Activated naive CD8-positive, alpha-beta T cell treated with anti-CD3 and anti-CD28 coated beads for 36 hours (primary cell): ENCODE measurements at regions not wholly inside any gene's neighbourhood (a gene's known extent, or its start where the extent isn't known, plus 50 kb on each side); places are given as distances from the start of the nearest gene placed in this dataset.
"Not testable (repeated sequence)": the region's sequence is repeated elsewhere in the genome, so short reads cannot be mapped to it uniquely, and the experiment has no call there.

Experiments used
- DNase-seq: peaks from one replicate; pipeline ENCODE4 v3.0.0; 2021
- H3K27ac Mint-ChIP-seq: one replicate; pipeline ENCODE4 v1.8.0; 2022; ENCODE audit warnings: mild to moderate bottlenecking, moderate library complexity, mixed read lengths
- H3K27me3 Mint-ChIP-seq: one replicate; pipeline ENCODE4 v1.8.0; 2022; ENCODE audit warnings: mild to moderate bottlenecking, mixed read lengths
- H3K36me3 Mint-ChIP-seq: one replicate; pipeline ENCODE4 v1.8.0; 2021; ENCODE audit warnings: mild to moderate bottlenecking, mixed read lengths
- H3K4me1 Mint-ChIP-seq: one replicate; pipeline ENCODE4 v1.8.0; 2021; ENCODE audit warnings: mixed read lengths
- H3K4me3 Mint-ChIP-seq: one replicate; pipeline ENCODE4 v1.8.0; 2022; ENCODE audit warnings: mild to moderate bottlenecking, moderate library complexity, mixed read lengths
- H3K9me3 Mint-ChIP-seq: one replicate; pipeline ENCODE4 v1.8.0; 2022; ENCODE audit warnings: mixed read lengths

DNA sequence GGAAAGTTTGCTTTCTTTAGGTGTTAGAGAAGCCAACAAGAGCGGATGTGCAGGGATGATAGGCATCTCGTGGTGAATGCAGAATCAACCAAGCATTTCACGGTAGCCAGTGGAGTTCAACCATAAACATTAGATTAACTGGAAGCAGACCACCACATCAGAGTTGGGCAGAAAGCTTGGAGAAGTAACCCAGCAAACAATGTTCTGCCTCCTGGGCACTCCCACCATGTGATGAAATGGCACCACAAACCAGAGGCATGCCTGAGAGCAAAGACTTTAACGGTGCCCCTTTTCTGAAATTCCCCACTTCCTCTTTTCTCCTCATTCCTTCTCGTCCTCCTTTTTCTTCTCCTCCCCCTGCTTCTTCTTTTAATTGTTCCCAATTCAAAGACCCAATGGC lies 193.5 kb upstream of the ANKFN1 start:
- H3K9me3 Mint-ChIP-seq: no peaks in the 10 kb centered on the region
- DNase-seq: no peak

DNA sequence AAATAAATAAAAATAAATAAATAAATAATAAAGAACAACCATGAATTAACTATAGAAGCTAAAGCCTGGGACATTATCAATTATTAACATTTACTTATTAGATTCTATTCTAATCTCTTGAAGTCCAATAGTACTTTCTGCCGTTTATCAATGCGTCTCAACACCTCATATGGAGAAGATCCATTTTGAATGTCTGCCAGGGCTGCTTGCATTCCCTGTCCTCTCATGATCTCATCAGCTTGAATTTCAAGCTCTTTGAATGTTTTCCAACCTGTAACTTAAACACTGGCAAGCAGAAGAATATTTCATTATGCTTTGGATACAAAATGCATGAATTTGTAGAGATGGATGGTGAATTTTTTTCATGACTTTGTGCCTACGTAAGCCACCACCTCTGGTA lies 191.9 kb upstream of the ANKFN1 start:
- Mint-ChIP-seq H3K36me3 (no peaks in the 10 kb centered on the region), H3K4me3 (no peak overlapping the region), H3K4me1 (peaks cover 5% of the 10 kb centered on the region), H3K27ac (no peak overlapping the region), H3K27me3 (peaks cover 13% of the 10 kb centered on the region), H3K9me3 (no peaks in the 10 kb centered on the region)
- DNase-seq: no peak

More for the DNA sequence above, 193.5 kb upstream of the ANKFN1 start:
- H3K27me3 Mint-ChIP-seq: peaks cover 13% of the 10 kb centered on the region
- no peaks in the 10 kb centered on the region for H3K36me3 Mint-ChIP-seq
- H3K27ac Mint-ChIP-seq: no peak overlapping the region
- no peak overlapping the region for H3K4me3 Mint-ChIP-seq
- H3K4me1 Mint-ChIP-seq: peaks cover 5% of the 10 kb centered on the region

DNA sequence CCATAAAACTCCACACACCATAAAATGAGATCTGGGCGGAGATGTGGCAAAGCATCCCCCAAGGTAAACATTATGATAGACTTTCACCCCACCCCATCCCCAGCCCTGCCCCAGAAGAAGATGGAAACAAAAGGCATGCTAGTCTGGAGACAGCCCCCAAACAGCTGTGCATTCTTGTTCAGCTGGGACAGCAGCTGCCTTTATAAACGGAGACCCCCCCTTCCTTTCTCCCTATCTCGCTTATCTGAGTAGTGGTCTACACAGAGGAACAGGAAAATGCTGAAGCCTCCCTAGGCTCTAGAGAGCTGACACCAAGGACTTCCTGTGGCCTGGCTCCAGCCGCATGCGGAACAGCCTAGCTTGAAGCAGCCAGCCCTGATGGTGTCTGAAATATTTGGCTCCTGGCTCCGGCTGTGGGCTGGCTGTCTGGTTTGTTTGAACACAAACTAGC lies 190.3 kb upstream of the ANKFN1 start:
- Mint-ChIP-seq H3K4me3 (no peak overlapping the region), H3K27me3 (peaks cover 13% of the 10 kb centered on the region), H3K4me1 (peaks cover 5% of the 10 kb centered on the region), H3K36me3 (no peaks in the 10 kb centered on the region), H3K27ac (no peak overlapping the region), H3K9me3 (no peaks in the 10 kb centered on the region)
- no peak for DNase-seq

DNA sequence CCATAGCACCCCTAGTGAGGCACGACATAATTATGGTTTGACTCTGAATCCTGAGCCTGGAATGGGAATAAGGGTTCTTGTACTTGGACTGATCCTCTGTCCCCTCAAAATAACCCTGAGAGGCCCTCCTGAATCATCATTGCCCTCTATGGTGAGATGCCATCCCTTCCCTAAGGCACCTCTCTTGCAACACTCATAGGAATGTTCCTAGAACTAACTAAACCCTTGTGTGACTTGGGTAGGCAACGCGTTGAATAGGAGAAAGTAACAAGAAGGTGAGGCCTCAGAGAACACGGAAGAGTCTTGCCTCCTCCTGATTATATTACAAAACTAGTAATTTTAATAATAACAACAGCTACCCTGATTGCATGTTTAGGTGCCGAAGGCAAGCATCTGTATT lies 189.1 kb upstream of the ANKFN1 start:
- Mint-ChIP-seq H3K36me3 (no peaks in the 10 kb centered on the region), H3K9me3 (no peaks in the 10 kb centered on the region)

DNA sequence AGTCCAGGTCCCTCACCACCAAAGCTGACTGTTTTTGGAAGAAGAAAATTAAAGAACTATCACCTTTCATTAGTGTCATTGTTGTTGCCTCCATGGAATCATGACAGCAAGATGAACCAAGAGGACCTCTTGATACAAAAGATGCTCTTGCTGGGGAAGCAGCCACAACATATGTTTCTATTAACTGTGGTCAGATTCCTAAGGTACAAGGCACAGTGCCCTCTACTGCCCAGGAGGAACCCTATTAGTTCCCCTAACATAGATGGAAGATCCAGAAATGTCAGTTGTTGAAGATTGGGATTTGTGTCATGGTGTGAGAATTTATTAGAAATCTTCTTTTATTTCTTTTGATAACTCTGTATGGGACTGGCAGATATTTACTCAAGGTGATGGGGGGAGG lies 188.2 kb upstream of the ANKFN1 start:
- no peak for DNase-seq
- Mint-ChIP-seq H3K36me3 (no peaks in the 10 kb centered on the region), H3K27me3 (peaks cover 4% of the 10 kb centered on the region), H3K9me3 (no peaks in the 10 kb centered on the region), H3K4me3 (no peak overlapping the region), H3K4me1 (peaks cover 6% of the 10 kb centered on the region), H3K27ac (no peak overlapping the region)

More for the DNA sequence above, 189.1 kb upstream of the ANKFN1 start:
- Mint-ChIP-seq H3K4me1 (peaks cover 5% of the 10 kb centered on the region), H3K27ac (no peak overlapping the region), H3K4me3 (no peak overlapping the region), H3K27me3 (peaks cover 7% of the 10 kb centered on the region)
- no peak for DNase-seq

DNA sequence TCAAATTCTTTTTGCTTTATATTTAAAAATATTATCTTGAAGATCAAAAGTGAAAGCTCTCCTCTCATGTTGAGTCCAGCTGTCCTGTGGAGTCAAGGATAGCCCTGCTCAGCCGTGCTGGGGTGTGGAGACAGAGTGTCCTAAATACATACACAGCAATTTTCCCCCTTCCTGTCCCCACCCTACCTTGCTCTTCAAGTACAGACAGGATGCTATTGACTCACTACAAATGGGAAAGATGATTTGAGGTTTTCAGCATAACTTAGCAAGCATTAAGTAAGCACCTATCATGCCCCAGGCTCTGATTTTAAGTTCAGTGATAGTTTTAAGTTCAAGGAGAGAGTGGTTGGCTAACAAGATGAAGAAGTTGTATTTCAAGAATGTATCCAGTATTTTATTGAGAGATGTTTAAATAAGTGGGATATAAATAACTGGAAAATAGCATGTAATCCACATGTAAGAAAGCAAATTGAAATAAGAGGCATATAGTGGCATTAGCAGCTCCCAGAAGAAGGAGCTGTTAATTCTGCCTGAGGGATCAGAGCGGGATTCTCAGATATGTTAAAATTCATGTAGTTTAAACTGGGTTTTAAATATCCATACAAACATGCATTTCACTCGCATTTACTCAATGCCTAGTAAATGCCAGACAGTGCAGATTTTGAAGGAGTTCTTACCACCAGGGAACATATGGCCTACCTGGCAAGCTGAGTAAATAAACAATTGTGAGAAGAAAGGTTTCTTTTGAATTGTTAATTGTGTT lies 183.5 kb upstream of the ANKFN1 start:
- Mint-ChIP-seq H3K9me3 (no peaks in the 10 kb centered on the region), H3K27ac (no peak overlapping the region), H3K4me3 (no peak overlapping the region), H3K36me3 (no peaks in the 10 kb centered on the region), H3K27me3 (peaks cover 5% of the 10 kb centered on the region), H3K4me1 (peaks cover 2% of the 10 kb centered on the region)
- no peak for DNase-seq

DNA sequence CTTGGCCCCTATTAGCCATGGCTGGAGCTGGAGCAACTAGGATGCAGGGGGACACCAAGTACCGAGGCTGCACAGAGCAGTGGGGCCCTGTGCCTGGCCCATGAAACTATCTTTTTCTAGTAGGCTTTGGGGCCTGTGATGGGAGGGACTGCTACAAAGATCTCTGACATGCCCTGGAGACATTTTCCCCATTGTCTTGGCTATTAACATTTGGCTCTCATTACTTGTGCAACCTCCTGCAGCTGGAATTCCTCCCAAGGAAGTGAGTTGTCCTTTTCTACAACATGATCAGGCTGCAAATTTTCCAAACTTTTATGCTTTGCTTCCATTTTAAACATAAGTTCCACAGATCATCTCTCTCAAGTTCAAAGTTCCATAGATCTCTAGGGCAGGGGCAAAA lies 174.7 kb upstream of the ANKFN1 start:
- H3K36me3 Mint-ChIP-seq: no peaks in the 10 kb centered on the region
- no peak overlapping the region for H3K4me3 Mint-ChIP-seq
- H3K9me3 Mint-ChIP-seq: no peaks in the 10 kb centered on the region
- no peaks in the 10 kb centered on the region for H3K4me1 Mint-ChIP-seq
- no peak overlapping the region for H3K27ac Mint-ChIP-seq
- DNase-seq: no peak
- no peaks in the 10 kb centered on the region for H3K27me3 Mint-ChIP-seq

DNA sequence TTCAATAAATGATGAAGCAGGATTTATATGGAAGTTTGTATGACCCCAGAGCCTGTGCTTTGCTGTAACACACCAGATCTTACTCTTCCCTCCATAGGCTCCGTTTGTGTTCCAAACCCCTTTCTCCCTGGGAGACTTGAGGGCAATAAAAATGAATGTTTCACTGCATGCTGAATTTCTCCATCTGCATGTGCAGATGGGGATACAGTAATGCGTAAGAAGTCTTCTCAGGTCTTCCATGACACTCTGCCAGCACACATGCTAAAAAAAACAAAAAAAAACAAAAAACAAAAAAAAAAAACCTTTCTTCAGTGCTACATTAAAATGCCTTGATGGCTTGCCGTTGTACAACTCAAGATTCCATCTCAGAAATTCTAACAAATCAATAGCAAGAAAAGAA lies 170.2 kb upstream of the ANKFN1 start:
- Mint-ChIP-seq H3K27me3 (no peaks in the 10 kb centered on the region), H3K4me3 (no peak overlapping the region), H3K4me1 (no peaks in the 10 kb centered on the region), H3K9me3 (no peaks in the 10 kb centered on the region), H3K27ac (no peak overlapping the region), H3K36me3 (no peaks in the 10 kb centered on the region)
- DNase-seq: no peak

DNA sequence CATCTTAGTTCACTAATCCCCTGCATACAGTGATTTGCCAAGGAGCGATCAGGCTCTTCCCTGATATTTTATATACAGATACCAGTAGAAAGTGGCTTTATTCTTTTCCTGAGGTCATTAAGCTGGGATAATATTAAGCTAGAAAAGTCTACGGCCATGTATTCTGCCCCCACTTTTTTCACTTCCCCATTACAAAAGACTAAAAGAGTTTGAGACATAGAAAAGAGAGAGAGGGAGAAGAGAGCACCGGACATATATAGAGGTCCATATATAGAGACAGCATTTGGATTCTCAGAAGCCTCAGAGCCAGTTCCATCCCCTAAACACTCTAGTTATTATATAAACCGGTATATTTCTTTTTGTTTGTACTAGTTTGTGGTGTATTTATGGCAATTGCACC lies 166.5 kb upstream of the ANKFN1 start:
- H3K36me3 Mint-ChIP-seq: no peaks in the 10 kb centered on the region
- H3K27ac Mint-ChIP-seq: no peak overlapping the region
- no peaks in the 10 kb centered on the region for H3K27me3 Mint-ChIP-seq
- no peak for DNase-seq
- no peak overlapping the region for H3K4me3 Mint-ChIP-seq
- peaks cover 3% of the 10 kb centered on the region for H3K9me3 Mint-ChIP-seq
- no peaks in the 10 kb centered on the region for H3K4me1 Mint-ChIP-seq

DNA sequence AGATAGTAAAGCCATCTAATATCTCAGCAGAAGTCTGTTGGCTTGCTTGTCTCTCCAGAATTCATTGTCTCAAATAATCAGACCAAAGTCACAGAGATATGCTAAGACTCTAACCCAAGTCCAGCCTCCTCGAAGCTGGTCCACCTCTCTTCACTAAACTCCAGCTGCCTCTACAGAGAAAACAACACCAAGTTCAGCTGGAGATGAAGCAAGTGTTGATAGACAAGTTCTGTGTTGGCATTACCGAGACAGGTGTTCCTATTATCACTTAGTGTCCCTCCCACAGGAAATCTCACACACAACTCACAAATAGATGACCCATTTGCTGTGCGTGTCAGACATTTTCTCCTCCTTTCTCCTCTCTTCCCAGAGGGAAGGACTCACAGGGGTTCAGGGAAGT lies 164.4 kb upstream of the ANKFN1 start:
- H3K4me3 Mint-ChIP-seq: no peak overlapping the region
- no peak for DNase-seq
- no peaks in the 10 kb centered on the region for H3K4me1 Mint-ChIP-seq
- peaks cover 5% of the 10 kb centered on the region for H3K36me3 Mint-ChIP-seq
- no peaks in the 10 kb centered on the region for H3K27me3 Mint-ChIP-seq
- H3K27ac Mint-ChIP-seq: no peak overlapping the region
- peaks cover 13% of the 10 kb centered on the region for H3K9me3 Mint-ChIP-seq

DNA sequence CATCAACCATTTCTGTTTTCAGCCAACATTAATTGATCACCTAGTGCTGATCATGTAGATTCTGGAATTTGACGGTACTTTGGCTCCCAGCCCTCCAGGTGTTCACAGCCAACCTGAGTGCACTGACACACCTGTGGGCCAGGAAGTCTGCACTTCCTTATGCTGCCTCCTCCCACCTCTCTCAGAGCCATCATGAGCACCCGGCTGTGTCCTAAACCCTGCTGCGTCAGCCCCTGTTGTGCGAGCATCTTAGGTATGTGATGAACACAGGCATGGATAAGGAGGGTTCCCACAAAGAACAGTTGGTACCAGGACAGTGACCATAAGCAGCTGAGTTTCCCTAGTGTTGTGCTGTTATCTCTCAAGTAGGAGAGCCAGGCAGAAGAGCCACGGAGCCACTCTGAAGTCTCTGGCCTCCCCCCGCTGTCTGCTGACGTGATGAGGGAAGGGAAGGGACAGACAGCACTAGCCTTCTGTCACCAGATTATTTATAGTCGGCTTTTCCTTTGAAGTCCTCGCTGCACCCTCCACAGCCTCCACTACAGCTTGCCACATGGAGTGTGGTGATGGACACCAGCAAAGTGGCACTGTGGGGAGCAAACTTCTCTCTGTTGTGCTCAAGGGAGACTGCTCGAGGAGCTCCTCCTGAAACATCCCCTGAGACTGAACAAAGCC lies 162.8 kb upstream of the ANKFN1 start:
- Mint-ChIP-seq H3K27ac (no peak overlapping the region), H3K27me3 (no peaks in the 10 kb centered on the region), H3K36me3 (peaks cover 6% of the 10 kb centered on the region), H3K4me3 (no peak overlapping the region), H3K4me1 (no peaks in the 10 kb centered on the region), H3K9me3 (peaks cover 18% of the 10 kb centered on the region)
- DNase-seq: no peak

DNA sequence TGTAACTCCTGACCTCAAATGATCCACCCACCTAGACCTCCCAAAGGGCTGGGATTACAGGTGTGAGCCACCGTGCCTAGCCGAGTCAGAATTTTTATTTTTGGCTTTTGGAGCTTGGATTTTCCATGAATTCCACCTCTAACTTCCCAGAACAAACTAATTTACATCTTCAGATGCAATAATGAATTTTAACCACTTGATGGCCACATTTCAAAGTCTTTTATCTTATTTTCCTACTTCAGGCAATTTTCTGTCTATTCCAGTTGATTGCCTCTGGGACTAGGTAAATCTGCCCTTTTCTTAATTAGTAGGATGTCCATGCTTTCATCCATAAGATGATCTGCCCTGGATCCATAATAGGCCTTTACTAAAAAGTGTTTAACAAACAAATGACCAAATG lies 156.4 kb upstream of the ANKFN1 start:
- H3K27ac Mint-ChIP-seq: no peak overlapping the region
- peaks cover 6% of the 10 kb centered on the region for H3K36me3 Mint-ChIP-seq
- H3K27me3 Mint-ChIP-seq: no peaks in the 10 kb centered on the region
- peaks cover 10% of the 10 kb centered on the region for H3K4me1 Mint-ChIP-seq
- H3K4me3 Mint-ChIP-seq: no peak overlapping the region
- no peak for DNase-seq
- H3K9me3 Mint-ChIP-seq: peaks cover 22% of the 10 kb centered on the region

DNA sequence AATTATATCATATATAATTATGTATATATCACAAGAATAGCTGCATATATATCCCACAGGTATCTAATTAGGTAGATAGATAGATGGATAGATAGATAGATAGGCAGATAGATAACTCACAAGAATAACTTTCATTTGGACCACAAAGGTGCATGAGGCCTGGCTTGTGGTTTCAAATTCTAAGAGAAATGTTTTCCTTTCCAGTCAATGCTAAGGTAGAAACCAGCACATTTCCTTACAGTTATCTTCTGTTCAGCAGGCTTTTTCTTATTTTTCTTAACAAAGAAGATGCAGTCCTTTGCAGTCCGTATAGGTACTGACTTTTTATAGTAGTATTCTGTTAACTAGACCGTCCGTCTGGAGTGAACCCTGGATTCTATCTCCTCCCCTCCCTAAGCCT lies 152.9 kb upstream of the ANKFN1 start:
- Mint-ChIP-seq H3K4me3 (peak overlapping the region; percentile 15), H3K9me3 (peaks cover 16% of the 10 kb centered on the region), H3K4me1 (peaks cover 15% of the 10 kb centered on the region), H3K36me3 (peaks cover 6% of the 10 kb centered on the region), H3K27me3 (no peaks in the 10 kb centered on the region), H3K27ac (no peak overlapping the region)
- no peak for DNase-seq

DNA sequence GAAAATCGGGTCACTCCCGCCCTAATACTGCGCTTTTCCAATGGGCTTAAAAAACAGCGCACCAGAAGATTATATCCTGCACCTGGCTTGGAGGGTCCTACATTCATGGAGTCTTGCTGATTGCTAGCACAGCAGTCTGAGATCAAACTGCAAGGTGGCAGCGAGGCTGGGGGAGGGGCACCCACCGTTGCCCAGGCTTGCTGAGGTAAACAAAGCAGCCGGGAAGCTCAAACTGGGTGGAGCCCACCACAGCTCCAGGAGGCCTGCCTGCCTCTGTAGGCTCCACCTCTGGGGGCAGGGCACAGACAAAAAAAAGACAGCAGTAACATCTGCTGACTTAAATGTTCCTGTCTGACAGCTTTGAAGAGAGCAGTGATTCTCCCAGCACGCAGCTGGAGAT lies 150.6 kb upstream of the ANKFN1 start:
- H3K36me3 Mint-ChIP-seq, DNase-seq, H3K27ac Mint-ChIP-seq, H3K27me3 Mint-ChIP-seq, H3K4me3 Mint-ChIP-seq: not testable (repeated sequence)
- peaks cover 15% of the 10 kb centered on the region for H3K4me1 Mint-ChIP-seq
- H3K9me3 Mint-ChIP-seq: peaks cover 16% of the 10 kb centered on the region

DNA sequence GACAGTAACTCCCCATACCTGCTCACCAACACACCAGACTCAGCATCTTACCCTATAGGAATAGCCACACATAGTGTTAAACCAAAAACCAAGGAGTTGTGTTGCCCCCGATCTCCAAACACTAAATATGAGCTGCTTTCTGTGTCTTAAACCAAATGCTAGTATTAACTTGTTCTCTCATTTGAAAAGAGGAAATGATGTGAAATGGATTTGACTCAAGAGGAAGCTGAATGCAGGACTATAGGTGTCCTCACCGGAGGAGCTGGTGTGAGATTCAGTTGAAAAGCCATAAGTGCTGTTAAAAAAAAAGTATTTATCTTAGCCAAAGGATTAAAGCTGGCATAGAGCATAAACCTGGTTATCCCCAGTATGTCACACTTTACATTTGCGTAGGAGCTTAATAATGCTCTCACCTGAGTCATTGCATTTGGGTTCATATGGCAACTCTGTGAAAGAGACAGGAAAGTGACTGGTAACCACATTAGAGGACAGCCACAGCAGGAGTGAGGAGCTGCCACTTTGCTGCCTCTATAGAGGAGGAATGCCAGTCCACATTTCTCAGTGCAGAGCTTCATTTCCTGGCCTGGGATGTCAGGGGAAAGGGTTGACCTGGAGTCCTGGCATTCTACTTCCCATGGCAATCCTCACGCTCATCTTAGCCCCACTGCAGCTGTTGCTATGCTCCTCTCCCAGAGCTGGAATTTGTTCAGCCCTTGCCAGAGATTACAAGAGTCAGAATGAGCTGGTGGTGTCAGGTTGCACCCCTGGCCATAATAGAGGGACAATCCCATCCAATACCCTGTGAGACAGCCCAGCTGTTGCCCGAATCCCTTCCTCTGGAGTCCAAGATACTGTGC lies 143.3 kb upstream of the ANKFN1 start:
- H3K4me3 Mint-ChIP-seq: no peak overlapping the region
- no peak for DNase-seq

More for the DNA sequence above, 143.3 kb upstream of the ANKFN1 start:
- Mint-ChIP-seq H3K27me3 (no peaks in the 10 kb centered on the region), H3K4me1 (peaks cover 20% of the 10 kb centered on the region), H3K27ac (peak overlapping the region; percentile 34), H3K36me3 (peaks cover 6% of the 10 kb centered on the region), H3K9me3 (peaks cover 10% of the 10 kb centered on the region)
